ENCODE measurements at regions not wholly inside any gene's neighbourhood (a gene's known extent, or its start where the extent isn't known, plus 50 kb on each side); places are given as distances from the start of the nearest gene placed in this dataset.

GRCh38 chr3:150221904-150222523 lies 186.1 kb upstream of the TSC22D2 start:
- TF ChIP-seq CTCF (conservative IDR thresholded peaks at IDR 0.05; ENCODE audit: low read depth, low read length) (no peak), EZH2 (IDR thresholded peaks at IDR 0.05; ENCODE audit: borderline replicate concordance, low read depth, low read length, poor library complexity, severe bottlenecking) (no peak)
